Stimulated activated CD8-positive, alpha-beta memory T cell treated with anti-CD3 and anti-CD28 coated beads, Interleukin-4, amount 100 ng/mL, for 24 hours (primary cell): ENCODE measurements at regions not wholly inside any gene's neighbourhood (a gene's known extent, or its start where the extent isn't known, plus 50 kb on each side); places are given as distances from the start of the nearest gene placed in this dataset.
"Not testable (repeated sequence)": the region's sequence is repeated elsewhere in the genome, so short reads cannot be mapped to it uniquely, and the experiment has no call there.

Experiments
- DNase-seq: peaks from one replicate; pipeline ENCODE4 v3.0.0-alpha.2; 2020; ENCODE audit warnings: low read depth

DNA sequence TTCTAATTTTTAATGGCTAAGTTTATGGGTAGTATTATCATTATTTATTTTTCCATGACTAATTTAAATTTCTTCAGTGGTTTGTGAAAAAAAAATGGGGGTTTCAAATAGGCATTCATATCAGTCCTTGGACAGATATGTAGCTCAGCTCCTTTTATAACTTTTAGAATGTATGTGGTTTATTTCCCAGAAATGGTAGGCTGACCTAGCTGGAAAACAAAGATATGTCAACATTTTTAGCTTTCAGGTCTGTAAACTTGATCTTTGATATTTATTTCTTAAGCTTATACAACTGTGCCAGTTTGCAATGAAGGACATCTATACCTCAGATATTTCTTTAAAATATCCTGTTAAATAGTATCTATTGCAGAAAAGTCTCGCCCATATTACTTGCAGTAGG lies 1815.5 kb downstream of the SLITRK5 start:
- DNase-seq = no peak

DNA sequence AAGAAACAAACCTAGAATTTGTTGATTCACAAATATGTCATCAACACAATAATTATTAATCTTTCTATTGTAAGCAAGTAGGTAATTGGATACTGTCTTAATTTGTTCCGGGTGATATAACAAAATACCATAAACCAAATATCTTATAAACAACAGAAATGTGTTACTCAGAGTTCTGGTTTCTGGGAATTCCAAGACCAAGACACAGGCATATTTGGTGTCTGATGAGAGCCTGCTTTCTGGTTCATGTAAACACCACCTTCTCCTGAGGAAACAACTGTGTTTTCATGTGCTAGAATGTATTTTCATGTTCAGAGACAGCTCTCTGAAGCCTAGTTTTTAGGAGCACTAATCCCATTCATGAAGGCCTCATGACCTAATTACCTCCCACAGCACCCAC lies 1819.5 kb downstream of the SLITRK5 start:
- DNase-seq = no peak

DNA sequence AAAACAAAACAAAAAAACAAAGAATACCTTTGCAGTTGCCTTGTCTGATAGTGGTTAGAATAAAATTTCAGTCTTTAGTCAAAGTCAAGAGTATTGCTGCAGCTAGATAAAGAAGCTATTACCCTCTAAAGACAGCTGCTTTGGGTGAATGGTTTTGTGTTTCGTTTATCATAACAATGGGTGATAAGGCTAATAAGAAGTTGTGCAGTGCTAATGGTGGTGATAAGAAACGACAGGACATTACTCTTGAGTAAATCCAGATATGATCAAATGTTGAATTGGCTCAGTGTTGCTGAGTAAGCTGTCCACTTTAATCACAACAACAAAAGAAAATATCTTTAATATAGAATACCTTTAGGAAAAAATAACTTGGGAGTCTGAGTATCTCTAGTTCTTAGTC lies 1825.3 kb downstream of the SLITRK5 start:
- no peak for DNase-seq

DNA sequence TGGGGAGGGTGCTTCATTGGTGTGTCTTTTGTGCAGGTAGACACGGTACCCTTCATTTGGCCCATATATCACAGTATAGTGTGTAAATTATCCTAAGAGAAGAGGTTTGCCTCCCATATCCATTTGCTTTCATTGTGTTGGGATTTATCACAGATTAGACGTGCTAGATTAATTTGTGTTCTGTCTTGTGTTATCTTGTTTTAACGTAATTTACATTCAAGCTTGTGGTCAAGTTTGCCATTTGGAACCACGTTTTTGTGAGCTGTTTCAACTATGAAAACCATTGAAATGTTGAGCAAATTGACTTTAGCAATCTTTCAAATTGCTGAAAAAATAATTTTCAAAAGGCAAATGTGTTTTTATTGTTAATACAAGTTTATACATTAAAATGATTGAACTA lies 1826.5 kb downstream of the SLITRK5 start:
- no peak for DNase-seq

DNA sequence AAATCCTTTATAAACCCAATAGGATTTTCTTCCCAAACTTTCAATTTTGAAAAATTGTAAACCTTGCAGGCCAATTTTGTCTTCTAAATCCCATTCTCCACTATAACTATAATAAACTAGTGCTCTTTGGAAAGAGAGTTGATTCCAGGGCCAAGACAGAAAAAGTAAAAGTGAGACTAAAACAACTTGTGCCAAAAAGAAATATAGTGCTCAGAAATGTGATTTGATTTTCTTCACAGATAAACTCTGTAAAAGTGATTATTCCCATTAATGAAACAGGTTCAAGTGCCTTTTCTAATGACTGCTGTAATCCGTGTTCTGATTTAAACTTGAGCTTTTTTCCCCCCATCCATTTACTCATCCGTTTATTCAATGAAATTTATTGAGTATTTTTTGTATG lies 1831.1 kb downstream of the SLITRK5 start:
- DNase-seq = no peak

DNA sequence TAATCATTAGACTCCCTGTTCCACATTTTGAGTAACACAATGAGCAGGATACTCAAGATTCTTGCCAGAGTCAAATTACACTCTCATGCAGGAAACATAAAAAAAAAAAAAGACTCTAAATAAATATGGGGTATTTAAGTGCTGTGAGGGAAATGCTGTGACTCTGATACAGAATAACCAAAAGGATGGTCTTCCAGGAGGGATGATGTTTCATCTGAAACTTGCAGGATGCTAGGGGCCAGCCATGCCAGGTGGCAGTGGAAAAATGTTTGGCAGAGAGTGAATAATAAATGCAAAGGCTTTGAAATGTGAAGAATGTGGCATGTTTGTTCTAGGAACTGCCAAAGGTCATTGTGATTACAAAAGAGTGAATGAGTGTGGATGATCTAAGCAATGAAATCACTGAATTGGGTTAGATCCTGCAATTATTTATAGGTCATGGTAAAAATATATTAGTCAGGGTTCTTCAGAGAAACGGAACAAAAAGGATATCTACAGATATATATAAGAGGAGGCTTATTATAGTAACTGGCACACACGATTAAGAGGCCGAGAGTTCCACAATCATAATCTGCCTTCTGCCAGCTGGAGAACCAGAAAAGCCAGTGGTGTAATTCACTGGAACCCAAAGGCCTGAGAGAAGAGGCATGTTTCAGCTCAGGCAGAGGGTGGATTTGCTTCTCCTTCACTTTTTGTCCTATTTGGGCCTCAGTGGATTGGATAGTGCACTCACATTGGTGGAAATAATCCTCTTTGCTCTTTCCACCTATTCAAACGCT lies 1832.8 kb upstream of the MIR17HG start:
- DNase-seq = no peak

DNA sequence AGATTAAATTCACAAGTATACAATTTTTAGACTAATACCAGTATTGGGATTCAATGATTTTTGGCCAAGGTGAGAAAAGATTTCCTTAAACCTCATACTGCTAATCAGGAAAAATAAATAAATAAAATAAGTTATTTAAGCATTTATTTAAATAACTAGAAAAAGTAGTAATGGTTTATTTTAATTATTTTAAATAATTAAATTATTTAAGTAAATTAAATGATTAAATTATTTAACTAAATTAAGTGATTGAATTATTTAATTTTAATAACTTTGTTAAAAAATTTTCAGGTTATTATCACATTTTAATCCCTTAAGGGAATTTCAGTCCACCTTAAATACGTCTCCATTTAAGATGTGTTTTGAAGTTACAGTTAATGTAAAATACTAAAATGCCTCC lies 1831.5 kb upstream of the MIR17HG start:
- DNase-seq = no peak

DNA sequence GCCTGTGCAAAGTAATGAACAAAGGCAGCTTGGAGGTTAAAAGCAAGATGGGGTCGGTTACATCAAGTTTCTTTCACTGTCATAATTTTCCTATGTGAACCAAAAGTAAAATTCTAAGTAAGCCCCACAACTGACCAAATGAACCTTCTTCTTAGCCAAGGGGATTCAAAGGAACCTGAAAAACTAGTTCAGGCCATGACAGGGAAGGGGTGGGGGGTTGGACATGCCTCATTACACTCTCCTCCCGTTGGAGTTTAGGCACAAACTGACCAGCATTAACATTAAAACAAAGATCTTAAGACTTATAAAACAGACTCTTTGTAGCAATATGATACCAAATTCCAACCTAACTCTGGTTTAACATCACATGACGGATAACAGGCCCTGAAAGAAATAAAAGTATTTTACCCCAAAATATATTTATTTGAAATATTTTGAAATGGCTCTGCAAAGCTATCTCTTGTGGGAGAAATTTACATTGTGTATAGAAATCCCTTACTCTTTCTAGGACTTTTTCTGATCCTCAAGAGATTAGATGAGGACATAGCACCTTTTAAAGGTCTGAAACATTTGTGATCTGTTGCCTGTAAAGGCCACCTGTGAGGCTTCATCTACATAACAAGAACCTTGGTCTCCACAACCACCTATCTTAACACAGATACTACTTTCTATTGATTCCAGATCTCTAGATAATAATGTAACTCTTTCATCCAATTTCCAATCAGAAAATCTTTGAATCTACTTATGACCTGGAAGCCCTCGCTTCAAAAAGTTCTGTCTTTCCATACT lies 1829.0 kb upstream of the MIR17HG start:
- no peak for DNase-seq

DNA sequence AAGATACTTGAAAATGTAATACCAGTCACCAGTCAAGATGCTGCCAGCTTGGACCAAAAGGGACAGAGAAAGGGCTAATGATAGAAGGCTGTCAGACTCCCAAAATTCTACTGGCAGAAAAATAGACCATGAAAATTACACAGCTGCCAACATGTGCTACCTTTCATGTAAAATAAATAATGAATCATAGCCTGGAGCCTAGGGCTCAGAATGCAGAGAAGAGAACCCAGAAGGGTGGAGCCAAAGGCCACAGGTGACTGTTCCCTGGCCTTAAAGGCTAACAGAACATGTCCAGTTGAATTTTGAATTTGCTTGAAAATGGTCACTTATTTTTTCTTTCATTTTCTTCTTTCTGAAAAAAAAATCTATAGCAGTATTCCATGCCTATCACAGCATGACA lies 1827.0 kb upstream of the MIR17HG start:
- no peak for DNase-seq

DNA sequence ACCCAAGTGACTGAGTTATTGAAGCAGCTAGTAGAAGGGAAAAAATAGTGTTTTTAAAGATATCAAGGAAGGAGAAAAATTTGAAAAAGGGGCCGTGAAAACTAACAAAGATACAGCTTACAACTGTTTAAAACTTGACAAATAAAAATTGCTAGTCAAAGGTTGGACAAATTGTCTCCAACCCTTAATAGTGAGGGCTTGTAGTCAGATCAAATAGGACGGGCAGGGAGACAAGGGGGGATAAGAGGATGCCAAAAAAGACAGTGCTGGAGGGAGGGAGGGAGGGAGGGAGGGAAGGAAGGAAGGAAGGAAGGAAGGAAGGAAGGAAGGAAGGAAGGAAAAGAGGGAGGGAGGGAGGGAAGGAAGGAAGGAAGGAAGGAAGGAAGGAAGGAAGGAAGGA lies 1825.8 kb upstream of the MIR17HG start:
- DNase-seq = not testable (repeated sequence)

DNA sequence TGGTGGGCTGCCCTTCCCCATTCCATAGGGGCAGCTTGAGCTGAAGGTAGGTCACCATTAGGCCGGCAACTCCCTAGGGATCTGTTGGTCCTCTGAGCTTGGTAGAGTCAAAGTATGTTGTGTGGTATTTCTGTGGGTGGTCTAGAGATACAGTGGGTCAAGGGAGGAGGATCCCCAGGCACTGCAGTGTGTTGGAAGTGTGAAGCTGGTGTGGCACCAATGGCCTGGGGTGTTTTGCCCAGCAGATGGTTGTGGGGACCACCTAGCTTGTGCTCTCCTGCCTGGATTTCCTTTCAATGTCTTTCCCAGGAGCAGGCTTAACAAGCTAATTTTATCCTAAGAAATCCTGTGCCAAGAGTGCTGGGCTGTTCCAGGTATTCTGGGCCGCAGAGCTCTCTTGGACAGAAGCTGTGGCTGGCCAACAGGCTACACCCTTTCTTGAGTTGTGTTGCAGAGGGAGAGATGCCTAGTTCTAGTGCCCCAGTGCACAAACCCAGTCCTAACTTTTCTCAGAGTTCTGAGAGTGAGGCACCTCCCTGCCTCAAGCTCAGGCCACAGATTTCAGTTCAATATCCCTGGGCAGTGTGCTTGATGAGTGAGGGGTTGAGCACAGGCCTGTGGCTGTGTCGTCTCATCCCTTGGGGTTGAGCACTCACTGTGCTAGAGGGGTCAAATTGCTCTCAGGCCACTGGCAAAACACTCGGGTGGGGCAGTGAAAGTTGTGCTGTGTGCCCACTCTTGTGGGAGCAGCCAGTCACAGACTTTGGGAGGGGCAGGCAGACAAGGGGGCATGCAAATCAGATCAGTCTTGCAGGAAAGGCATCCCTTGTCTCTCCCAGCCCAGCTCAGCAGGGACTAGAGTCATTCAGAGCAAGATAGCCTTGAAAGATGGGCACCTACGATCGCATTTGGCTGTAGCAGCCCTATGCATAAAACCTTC lies 1806.1 kb upstream of the MIR17HG start:
- DNase-seq = no peak

DNA sequence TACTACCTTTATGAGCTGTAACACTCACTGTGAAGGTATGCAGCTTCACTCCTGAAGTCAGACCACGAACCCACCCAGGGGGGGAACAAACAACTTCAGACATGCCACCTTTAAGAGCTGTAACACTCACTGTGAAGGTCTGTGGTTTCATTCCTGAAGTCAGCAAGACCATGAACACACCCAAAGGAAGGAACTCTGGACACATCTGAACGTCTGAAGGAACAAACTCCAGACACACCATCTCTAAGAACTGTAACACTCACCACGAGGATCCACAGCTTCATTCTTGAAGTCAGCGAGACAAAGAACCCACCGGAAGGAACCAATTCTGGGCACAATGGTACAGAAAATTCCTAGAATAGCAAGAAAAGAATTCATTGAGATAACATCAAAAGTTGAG lies 1796.5 kb upstream of the MIR17HG start:
- DNase-seq = no peak

DNA sequence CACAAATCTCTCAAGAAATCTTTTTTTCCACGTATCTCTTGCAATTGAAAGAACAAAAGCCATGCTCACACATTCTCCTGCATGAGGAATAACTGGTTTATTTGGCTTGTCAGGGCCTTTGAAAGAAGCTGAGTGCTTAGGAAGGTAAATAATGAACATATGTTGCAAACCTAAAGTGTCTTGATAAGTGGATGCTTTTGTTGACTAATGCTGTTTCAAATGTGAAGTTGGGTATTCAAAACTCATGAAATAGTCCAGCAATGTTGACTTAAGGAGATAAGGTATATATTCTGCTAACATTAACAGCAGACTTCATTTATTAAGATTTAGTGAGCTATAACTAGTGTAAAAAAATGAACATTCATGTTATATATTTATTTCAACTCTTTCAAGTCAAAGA lies 1792.7 kb upstream of the MIR17HG start:
- DNase-seq = no peak

DNA sequence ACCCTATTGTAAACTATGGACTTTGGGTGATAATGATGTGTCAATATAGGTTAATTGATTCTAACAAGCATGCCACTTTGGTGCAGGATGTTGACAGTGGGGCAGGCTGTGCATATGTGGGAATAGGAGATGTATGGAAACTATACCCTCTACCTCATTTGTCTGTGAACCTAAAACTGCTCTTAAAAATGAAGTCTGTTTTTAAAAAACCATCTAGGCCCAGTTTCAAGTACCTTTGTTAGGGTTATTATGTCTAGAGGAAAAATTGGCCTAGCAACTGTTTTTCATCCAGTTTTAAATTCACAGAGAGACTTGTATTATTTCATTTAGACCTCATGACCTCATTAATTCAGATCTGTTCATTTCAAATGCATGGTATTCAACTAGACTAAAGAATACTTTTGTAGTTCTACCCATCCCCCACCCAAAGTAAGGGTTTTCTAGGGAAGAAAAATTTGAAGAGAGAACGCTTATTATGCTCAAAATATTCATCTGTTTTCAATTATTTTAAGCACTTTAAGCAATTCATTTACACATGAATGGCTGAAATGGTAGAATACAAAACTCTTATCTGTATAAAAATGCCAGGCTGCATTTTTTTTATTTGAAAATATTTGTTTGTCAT lies 1781.9 kb upstream of the MIR17HG start:
- DNase-seq = no peak

DNA sequence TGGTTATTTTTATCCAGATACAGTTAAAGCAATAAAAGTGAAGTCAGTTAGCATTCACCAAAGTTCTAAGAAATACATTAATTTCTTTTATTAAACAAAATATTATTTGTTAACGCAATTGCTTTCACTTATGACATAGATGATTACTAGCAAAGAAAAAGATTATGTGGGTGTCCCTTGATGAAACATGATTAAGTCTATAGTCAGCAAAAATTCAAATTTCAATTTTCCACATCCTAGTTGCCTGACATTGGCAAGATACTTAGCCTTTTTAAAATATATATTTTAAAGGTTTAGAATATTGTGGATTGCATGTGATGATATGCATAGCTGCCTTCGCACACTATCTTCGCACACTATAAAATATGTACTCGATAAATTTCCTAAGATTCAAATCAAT lies 1780.5 kb upstream of the MIR17HG start:
- no peak for DNase-seq

DNA sequence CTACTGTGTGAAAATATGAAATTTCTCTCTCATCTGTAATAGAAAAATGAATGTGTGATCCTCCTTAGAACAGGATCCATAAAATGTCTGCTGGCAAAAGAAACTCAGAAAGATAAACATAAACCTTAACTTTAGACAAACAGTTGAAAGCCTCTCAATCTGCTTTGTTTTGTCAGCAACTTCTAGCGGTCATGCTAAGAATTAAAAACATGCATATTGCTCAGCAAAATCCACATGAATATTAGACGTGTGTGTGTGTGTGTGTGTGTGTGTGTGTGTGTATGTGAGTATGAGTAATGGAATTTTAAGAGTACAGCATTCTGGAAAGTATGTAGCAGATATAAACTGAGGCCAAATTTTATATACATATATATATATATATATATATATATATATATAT lies 1779.2 kb upstream of the MIR17HG start:
- no peak for DNase-seq

DNA sequence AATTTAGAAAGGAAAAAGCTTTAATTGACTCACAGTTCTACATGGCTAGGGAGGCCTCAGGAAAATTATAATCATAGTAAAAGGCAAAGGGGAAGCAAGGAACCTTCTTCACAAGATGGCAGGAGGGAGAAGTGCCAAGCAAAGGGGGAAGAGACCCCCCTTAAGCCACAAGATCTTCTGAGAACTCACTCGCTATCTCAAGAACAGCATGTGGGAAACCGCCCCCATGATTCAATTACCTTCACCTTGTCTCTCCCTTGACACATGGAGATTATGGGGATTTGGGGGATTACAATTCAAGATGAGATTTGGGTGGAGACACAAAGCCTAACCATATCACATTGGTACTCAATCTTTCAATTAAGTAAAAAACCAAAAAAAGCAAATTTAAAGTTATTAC lies 1778.7 kb upstream of the MIR17HG start:
- DNase-seq = no peak

DNA sequence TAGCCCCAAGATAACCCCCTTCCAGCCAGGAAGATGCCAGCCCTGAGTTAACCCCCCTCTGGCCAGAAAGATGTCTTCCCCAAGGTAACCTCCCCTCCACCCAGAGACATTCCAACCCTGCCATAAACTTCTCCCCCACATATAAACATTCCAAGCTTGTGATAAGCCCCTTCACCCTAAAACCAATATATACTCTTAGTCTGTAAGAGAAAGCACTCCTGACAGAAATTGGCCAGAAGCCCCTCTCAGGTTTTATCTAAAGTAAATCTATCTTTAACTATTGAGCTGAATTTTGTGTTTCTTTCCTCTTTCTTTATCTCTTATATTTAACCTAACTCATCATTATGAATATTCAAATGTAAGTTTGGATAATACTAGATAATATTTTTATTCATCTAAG lies 1775.8 kb upstream of the MIR17HG start:
- no peak for DNase-seq

DNA sequence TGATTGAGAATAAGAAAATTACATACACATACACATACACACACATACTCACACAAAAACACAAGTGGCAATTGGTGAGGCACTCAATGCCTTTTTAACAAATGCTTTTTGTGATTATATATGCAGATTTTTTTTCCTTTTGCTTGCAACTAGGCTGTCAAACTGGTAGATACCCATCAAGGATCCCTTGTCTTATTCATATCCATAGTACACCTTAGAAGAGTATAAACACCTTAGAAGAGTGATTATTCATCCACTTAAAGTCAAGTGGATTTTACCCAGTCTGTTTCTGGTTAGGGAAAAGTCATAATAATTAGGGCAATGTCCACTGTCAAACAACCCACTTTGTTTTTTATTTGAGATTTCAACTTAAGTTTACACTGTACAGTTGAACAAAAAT lies 1773.4 kb upstream of the MIR17HG start:
- no peak for DNase-seq

DNA sequence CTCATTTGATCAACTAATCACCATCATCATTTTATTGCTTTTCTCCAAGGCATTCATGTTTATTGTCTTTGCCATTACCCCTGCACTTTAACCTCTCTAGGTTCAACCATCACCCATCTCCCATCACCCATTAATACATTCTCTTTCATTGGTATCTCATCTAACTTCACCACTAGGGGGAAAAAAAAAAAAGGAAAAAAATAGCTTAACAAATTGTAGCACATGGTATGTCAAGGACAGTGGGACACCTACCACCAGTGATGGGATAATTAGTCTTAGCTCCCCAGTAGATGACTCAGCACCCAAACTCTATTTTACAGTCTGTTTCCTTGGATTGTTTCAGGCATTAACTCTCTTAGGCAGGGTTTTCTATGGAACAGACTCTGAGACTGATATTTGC lies 1770.2 kb upstream of the MIR17HG start:
- no peak for DNase-seq

DNA sequence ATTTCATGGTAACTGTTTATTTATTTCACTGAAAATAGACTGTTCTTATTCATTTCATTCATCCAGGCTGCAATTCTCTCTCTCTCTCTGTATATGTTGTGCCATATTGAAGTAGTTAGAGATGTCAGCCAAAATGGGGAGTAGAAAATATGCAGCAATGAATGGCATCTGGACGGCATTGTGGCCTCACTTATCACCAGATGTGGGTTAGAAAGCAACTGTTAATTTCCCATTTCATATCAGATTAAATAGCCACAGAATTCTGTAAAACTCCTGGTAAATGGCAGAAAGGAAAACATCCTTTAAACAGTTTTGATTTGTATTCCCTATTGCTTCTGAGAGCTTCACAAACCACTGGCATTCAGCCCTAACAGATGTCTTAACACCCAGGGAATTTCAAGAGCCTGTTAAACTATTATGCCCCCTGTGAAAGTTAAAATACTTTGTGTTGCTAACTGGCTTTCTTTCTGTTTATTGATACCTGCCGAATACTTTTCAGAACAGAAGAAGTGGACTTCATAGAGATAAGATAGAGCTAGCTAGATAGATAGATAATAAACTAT lies 1763.3 kb upstream of the MIR17HG start:
- no peak for DNase-seq

DNA sequence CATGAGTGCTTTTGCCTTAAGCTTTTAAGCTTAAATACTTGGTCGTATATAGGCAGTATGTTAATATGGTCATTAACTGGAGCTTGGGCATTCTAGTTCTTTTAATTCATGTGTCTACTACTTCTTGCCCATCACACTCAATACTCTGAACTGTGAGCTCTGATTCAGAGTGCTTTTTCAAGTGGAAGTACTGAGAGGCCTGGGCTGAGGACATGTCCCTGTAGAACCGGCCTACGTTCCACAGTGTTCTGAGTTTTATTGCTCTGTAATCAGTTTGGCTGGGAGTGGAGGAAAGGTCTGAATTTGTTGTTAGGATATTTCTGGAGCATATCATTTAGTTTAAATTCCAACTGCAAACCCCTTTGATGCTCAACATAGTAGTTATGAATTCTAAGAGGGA lies 1744.8 kb upstream of the MIR17HG start:
- DNase-seq = no peak
